WI38 (cell line): ENCODE measurements at regions not wholly inside any gene's neighbourhood (a gene's known extent, or its start where the extent isn't known, plus 50 kb on each side); places are given as distances from the start of the nearest gene placed in this dataset.

Experiments
- H3K4me3 ChIP-seq: 2 replicates; pipeline ENCODE4 v1.5.1; 2011; ENCODE audit warnings: low read depth, mild to moderate bottlenecking, control low read depth, low read length
- CTCF ChIP-seq: IDR thresholded peaks from 2 replicates; pipeline ENCODE4 v1.5.1; 2012; ENCODE audit warnings: low read depth, mild to moderate bottlenecking, control low read depth, low read length

- no peak overlapping the region for H3K4me3 ChIP-seq
- TF ChIP-seq CTCF = no peak
These were observed 72.6 kb downstream of the TMEM100 start for GRCh38 chr17:55649957-55650597.

- H3K4me3 ChIP-seq = no peak overlapping the region
- no peak for TF ChIP-seq CTCF
These were observed 74.6 kb downstream of the TMEM100 start for GRCh38 chr17:55648086-55648485.

- no peak overlapping the region for H3K4me3 ChIP-seq
- TF ChIP-seq CTCF = no peak
These were observed 77.3 kb downstream of the TMEM100 start for GRCh38 chr17:55645361-55645760.

GRCh38 chr17:55644346-55644745 is 78.3 kb downstream of the TMEM100 start:
- H3K4me3 ChIP-seq = no peak overlapping the region
- TF ChIP-seq CTCF = no peak

GRCh38 chr17:55642741-55643140 is 79.9 kb downstream of the TMEM100 start:
- TF ChIP-seq CTCF = no peak
- H3K4me3 ChIP-seq = no peak overlapping the region

- H3K4me3 ChIP-seq = no peak overlapping the region
- peak; percentile 81 for TF ChIP-seq CTCF
These were observed 81.0 kb downstream of the TMEM100 start for GRCh38 chr17:55641676-55642081.

GRCh38 chr17:55639096-55639495 is 83.6 kb downstream of the TMEM100 start:
- TF ChIP-seq CTCF = no peak

More at GRCh38 chr17:55639096-55639495, 83.6 kb downstream of the TMEM100 start:
- H3K4me3 ChIP-seq = no peak overlapping the region
